Omental fat pad (tissue), 3 donors: ENCODE measurements at regions not wholly inside any gene's neighbourhood (a gene's known extent, or its start where the extent isn't known, plus 50 kb on each side); places are given as distances from the start of the nearest gene placed in this dataset.

Experiments used
- ATAC-seq: fragments of 150-250 bp; one replicate; pipeline ENCODE4 v1.9.1; 2016; ENCODE audit warnings: mild to moderate bottlenecking, moderate library complexity; ENCODE audit not compliant: low FRiP score
- DNase-seq: peaks from one replicate; pipeline ENCODE4 v3.0.0-alpha.2; 2019; ENCODE audit warnings: low spot score
- CTCF ChIP-seq, 3 donors: fragments of 450-650 bp; IDR thresholded peaks; one replicate each; pipeline ENCODE4 v1.5.1; 2016 to 2017; ENCODE audit warnings: antibody characterized with exemption in 3 of 3, mild to moderate bottlenecking in 3 of 3, moderate library complexity in 2 of 3

GRCh38 chr6:98627129-98627775 lies 207.1 kb upstream of the POU3F2 start:
- ATAC-seq = no peak
- TF ChIP-seq CTCF (IDR thresholded peaks at IDR 0.05) = no peak
- no peak for DNase-seq

DNA sequence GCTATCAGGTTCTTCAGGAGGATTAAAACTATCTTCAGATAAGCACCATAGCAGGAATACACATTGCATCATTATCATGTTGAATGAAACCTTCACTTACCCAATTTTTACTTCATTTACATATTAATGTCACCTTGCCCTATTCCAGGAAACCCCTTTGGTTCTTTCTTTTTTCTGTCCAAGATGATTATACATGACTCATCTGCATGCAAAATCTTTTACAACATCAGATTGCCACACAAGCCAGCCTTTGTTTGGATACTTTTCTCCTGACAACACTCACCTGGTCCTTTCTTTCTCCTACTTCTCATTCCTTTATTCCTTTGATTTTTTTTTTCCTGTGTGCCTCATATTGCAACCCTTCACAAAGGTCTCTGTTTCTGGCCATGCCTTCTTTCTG lies 200.5 kb upstream of the POU3F2 start:
- TF ChIP-seq CTCF (IDR thresholded peaks at IDR 0.05) = no peak
- ATAC-seq (no peak), DNase-seq (no peak)

GRCh38 chr6:98634569-98634968 lies 199.8 kb upstream of the POU3F2 start:
- DNase-seq (no peak), ATAC-seq (no peak)
- TF ChIP-seq CTCF (IDR thresholded peaks at IDR 0.05) = no peak

- ATAC-seq (no peak), DNase-seq (no peak)
- no peak for TF ChIP-seq CTCF (IDR thresholded peaks at IDR 0.05)
Observed at GRCh38 chr6:98635191-98635590, 199.2 kb upstream of the POU3F2 start.

- ATAC-seq (no peak), DNase-seq (no peak)
- TF ChIP-seq CTCF (IDR thresholded peaks at IDR 0.05) = no peak
Observed at GRCh38 chr6:98636941-98637340, 197.4 kb upstream of the POU3F2 start.

DNA sequence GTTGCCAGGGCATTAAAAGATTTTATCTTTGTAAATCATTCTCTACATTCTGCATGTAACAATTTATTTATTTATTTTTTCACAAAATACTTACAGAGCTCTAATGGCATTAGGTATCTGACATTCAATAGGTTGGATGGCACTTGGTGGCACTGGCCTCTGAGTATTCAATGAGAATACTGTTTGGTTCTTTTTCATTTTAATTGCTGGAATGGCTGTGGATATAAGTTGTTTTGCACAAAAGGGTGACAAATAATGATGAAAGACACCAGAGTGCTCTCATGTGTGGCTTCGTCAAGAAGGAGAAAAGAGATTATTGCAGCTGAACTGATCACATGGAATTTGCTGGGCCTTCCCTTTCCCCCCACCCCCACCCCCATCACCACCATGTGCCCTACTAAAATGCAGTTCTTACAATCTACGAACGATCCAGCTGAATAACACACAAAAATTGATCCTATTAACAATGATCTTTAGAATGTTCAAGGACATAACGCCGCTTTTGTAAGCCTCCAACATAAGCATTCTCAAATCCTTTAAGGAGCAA lies 195.2 kb upstream of the POU3F2 start:
- DNase-seq = no peak
- no peak for TF ChIP-seq CTCF (IDR thresholded peaks at IDR 0.05)
- ATAC-seq = no peak

- DNase-seq (no peak), ATAC-seq (no peak)
- no peak for TF ChIP-seq CTCF (IDR thresholded peaks at IDR 0.05)
Observed at GRCh38 chr6:98640366-98640765, 194.0 kb upstream of the POU3F2 start.
